Loucy (cell line): ENCODE measurements at regions not wholly inside any gene's neighbourhood (a gene's known extent, or its start where the extent isn't known, plus 50 kb on each side); places are given as distances from the start of the nearest gene placed in this dataset.

Experiments
- CTCF ChIP-seq: fragments of 200-600 bp; sonication (generic); conservative IDR thresholded peaks from 2 replicates; pipeline ENCODE4 v1.5.1; 2014; ENCODE audit warnings: mild to moderate bottlenecking, antibody characterized with exemption, low read length
- EZH2phosphoT487 ChIP-seq: fragments of 200-600 bp; IDR thresholded peaks from 2 replicates; pipeline ENCODE4 v1.6.1; 2018; ENCODE audit warnings: antibody characterized with exemption, mild to moderate bottlenecking, moderate library complexity, borderline replicate concordance

- TF ChIP-seq CTCF, result no peak
- TF ChIP-seq EZH2phosphoT487, result no peak
Measured at GRCh38 chr9:13904746-13905145, 409.2 kb downstream of the NFIB start.
